Activated CD4-positive, alpha-beta T cell treated with anti-CD3 and anti-CD28 coated beads, Interleukin-2, amount 10 ng/mL, durations not matched to agents 7 days and 5 days (primary cell): ENCODE measurements at regions not wholly inside any gene's neighbourhood (a gene's known extent, or its start where the extent isn't known, plus 50 kb on each side); places are given as distances from the start of the nearest gene placed in this dataset.
A peak's percentile ranks its signal among the peaks of the same experiment; 100 is the strongest.

Experiments used
- CTCF ChIA-PET: fragments of 350-600 bp; sonication (Branson Sonifier 250); formaldehyde crosslinking; loops from one replicate; lab custom pipeline; 2021; ENCODE audit warnings: antibody characterized with exemption; lab: Charles Lee
- POLR2A ChIA-PET: fragments of 350-600 bp; sonication (Branson Sonifier 250); formaldehyde crosslinking; loops from one replicate; lab custom pipeline; 2021; ENCODE audit warnings: antibody characterized with exemption; lab: Charles Lee
- DNase-seq: peaks from one replicate; pipeline ENCODE4 v3.0.0-alpha.2; 2020
- H3K27ac Mint-ChIP-seq: one replicate; pipeline ENCODE4 v1.8.0; 2021; ENCODE audit warnings: mild to moderate bottlenecking, moderate library complexity, mixed read lengths
- H3K27me3 Mint-ChIP-seq: one replicate; pipeline ENCODE4 v1.8.0; 2021; ENCODE audit warnings: mixed read lengths
- H3K36me3 Mint-ChIP-seq: one replicate; pipeline ENCODE4 v1.8.0; 2021; ENCODE audit warnings: low read depth, mixed read lengths
- H3K4me1 Mint-ChIP-seq: one replicate; pipeline ENCODE4 v1.8.0; 2021; ENCODE audit warnings: mixed read lengths
- H3K4me3 Mint-ChIP-seq: one replicate; pipeline ENCODE4 v1.8.0; 2021; ENCODE audit warnings: mild to moderate bottlenecking, moderate library complexity, mixed read lengths
- H3K9me3 Mint-ChIP-seq: one replicate; pipeline ENCODE4 v1.8.0; 2021; ENCODE audit warnings: mixed read lengths

DNA sequence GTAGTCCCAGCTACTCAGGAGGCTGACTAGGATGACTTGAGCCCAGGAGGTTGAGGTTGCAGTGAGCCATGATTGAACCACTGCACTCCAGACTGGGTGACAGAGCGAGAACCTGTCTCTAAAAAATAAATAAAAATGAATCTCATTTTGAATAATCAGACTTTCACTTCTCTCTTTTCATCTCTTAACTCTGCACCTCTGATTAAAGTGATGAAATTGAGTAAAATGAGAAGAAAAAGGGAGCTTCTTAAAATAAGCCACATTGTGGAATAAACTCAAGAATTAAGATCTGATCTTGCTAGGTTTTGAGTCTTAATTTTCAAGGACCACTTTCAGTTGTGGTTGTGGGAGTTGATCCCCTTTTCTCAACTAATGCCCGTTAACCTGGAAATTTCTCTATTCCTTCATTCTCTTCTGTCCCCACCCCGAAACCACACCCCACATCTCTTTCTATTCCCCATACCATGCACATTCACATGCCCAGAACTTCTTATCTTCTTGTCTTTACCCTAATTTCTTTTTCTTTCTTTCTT is 70.9 kb upstream of the ETV6 start:
- peaks cover 5% of the 10 kb centered on the region for H3K27me3 Mint-ChIP-seq
- peaks cover 5% of the 10 kb centered on the region for H3K36me3 Mint-ChIP-seq
- H3K9me3 Mint-ChIP-seq: peaks cover 5% of the 10 kb centered on the region
- CTCF ChIA-PET: interaction anchor here (0.8 kb wide), 1 partner anchor 33 kb away, joined by 3 read pairs; no protein-coding TSS in a partner anchor
- DNase-seq: no peak
- H3K4me3 Mint-ChIP-seq: no peak overlapping the region
- POLR2A ChIA-PET: no interaction called here
- H3K27ac Mint-ChIP-seq: no peak overlapping the region
- peaks cover 11% of the 10 kb centered on the region for H3K4me1 Mint-ChIP-seq

DNA sequence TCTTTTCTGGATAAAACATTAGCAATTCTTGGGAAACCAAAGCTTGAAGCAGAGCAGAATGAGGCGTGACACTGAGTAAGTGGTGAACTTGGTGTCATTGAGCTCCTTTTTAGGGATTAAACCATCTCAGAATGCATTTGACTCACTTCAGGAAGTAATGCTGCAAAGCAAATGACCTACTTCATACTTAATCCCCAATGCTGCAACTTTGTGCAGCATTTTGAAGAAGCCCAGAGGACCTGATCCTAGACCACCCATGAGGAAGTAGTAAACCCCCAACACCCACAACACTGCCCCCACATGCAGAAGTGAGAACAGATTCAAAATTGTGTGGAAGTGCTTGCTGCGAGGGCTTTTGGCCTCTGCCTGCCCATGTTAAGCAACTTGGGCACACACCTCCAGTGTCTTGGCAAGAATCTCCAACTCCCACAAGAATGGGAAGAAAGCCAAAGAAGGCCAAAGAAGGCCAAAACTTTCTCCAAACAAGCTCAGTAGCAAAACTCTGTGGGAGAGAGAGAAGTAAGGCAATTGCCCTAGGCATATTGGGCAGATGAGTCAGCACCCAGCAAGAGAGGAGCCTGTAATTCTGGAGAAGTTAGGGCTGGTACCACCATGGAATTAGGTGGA is 69.2 kb upstream of the ETV6 start:
- Mint-ChIP-seq H3K4me3 (no peak overlapping the region), H3K36me3 (no peaks in the 10 kb centered on the region), H3K27me3 (peaks cover 2% of the 10 kb centered on the region), H3K9me3 (no peaks in the 10 kb centered on the region), H3K4me1 (peaks cover 11% of the 10 kb centered on the region), H3K27ac (no peak overlapping the region)
- ChIA-PET POLR2A (no interaction called here), CTCF (interaction anchor here (0.9 to 3.7 kb wide), 6 partner anchors 23 to 456 kb away, joined by 3 to 26 read pairs (median 3); no protein-coding TSS in a partner anchor)
- no peak for DNase-seq

DNA sequence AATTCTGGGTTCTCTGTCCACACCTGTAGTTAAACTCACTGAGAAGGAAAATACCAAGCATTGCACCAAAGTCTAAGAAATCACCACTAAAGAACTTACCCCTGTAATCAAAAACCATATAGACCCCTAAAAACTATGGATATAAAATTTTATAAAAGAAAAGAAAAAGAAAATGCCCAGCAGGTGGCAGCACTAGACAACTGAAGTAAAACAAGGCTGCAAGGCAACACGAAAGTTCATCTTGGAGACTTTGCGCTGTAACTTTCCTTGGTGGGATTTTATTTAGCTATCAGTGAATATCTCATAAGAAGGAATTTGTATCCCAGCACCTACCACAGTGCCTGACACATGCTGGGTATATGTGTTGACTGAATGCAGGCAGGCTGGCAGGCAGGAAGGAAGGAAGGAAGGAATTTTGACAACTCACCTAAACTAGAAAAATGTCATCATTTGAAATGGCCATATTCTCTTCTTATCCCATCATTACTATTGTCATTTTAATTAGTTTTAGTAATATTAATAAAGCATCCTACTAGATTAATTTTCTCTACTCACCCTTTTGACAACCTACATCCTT is 68.2 kb upstream of the ETV6 start:
- H3K36me3 Mint-ChIP-seq: no peaks in the 10 kb centered on the region
- H3K4me1 Mint-ChIP-seq: peaks cover 11% of the 10 kb centered on the region
- H3K9me3 Mint-ChIP-seq: no peaks in the 10 kb centered on the region
- H3K4me3 Mint-ChIP-seq: no peak overlapping the region
- peak; percentile 81 for DNase-seq
- ChIA-PET POLR2A (interaction anchor here (0.6 kb wide), 1 partner anchor 575 kb away, joined by 5 read pairs; no protein-coding TSS in a partner anchor), CTCF (interaction anchor here (0.6 to 3.7 kb wide), 8 partner anchors 35 to 457 kb away, joined by 3 to 26 read pairs (median 4); no protein-coding TSS in a partner anchor)
- no peak overlapping the region for H3K27ac Mint-ChIP-seq
- H3K27me3 Mint-ChIP-seq: peaks cover 2% of the 10 kb centered on the region

DNA sequence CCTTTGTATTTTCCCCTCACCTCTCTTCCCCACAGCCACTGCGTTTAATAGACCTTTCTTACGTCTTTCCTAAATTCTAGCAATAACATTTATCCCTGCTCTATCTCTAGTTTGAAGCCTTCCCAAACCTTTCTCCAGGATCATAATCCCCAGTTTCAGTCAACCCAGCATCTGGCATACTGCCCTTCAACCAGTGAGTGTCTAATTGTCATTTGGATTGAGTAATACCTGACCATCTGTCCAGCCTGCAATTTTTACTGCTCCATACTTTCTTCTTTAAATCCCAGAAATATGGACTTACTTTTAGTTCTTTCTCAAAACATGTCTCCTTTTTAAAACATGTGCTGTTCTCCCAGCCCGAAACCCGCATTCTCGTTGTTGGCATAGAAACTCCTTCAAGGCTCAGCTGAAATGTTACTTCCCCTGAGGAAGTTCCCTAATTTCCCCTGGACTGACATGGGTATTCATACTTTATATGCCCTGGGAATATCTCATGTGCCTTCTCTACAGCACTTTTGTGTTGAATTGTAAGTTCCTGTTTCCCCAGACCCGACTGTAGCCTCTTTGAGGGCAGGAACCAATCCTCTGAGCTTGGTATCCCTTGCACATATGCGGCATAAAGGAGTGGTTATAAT is 65.1 kb upstream of the ETV6 start:
- Mint-ChIP-seq H3K4me3 (no peak overlapping the region), H3K9me3 (no peaks in the 10 kb centered on the region), H3K27ac (peak overlapping the region; percentile 19), H3K4me1 (peaks cover 5% of the 10 kb centered on the region), H3K36me3 (no peaks in the 10 kb centered on the region), H3K27me3 (no peaks in the 10 kb centered on the region)
- POLR2A ChIA-PET: no interaction called here
- DNase-seq: no peak
- CTCF ChIA-PET: no interaction called here

DNA sequence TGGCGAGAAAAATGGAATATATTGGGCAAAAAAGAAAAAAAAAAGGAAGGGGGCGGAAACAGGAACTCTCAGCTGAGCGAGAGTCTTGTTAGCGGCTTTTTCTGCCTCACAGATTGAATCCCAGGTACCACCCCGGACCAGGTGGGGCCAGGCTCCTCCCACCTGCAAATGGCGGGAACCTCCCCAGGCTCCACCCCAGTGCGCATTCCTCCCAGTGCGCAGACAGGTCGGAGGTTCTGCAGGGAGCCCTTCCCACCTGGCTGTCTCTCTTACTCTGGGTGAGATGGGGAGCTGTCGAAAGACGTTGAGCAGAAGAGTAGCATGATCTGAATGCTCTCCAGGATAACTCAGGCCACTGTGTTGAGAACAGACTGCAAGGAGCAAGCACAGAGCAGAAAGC is 57.0 kb upstream of the ETV6 start:
- no peak overlapping the region for H3K4me3 Mint-ChIP-seq
- POLR2A ChIA-PET: no interaction called here
- no peak overlapping the region for H3K27ac Mint-ChIP-seq

DNA sequence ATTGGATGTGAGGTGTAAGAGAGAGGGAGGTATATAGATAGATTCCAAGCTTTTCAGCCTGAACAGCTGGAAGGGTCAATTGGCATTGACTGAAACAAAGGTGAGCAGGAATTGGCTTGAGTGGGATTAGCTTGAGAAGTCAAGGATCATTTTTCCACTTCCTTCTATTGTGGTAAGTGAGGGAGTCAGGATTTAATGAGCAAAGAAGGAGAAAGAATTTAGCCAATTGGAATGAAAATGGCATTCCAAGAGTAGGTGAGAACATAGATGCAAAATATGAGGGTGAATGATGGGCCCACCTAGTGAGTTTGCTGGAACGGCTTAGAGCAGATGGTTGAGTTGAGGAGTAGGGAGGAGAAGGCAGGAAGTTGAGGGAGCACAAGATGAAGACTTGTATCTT is 56.5 kb upstream of the ETV6 start:
- no peak for DNase-seq
- no peaks in the 10 kb centered on the region for H3K9me3 Mint-ChIP-seq
- no peak overlapping the region for H3K27ac Mint-ChIP-seq
- CTCF ChIA-PET: interaction anchor here (1.3 kb wide), 1 partner anchor 10 kb away, joined by 3 read pairs; no protein-coding TSS in a partner anchor
- peaks cover 2% of the 10 kb centered on the region for H3K27me3 Mint-ChIP-seq
- H3K4me3 Mint-ChIP-seq: no peak overlapping the region
- no peaks in the 10 kb centered on the region for H3K36me3 Mint-ChIP-seq
- POLR2A ChIA-PET: no interaction called here
- H3K4me1 Mint-ChIP-seq: peaks cover 4% of the 10 kb centered on the region

More for the DNA sequence above, 57.0 kb upstream of the ETV6 start:
- no peak for DNase-seq
- H3K36me3 Mint-ChIP-seq: no peaks in the 10 kb centered on the region
- H3K9me3 Mint-ChIP-seq: no peaks in the 10 kb centered on the region
- peaks cover 4% of the 10 kb centered on the region for H3K4me1 Mint-ChIP-seq
- H3K27me3 Mint-ChIP-seq: peaks cover 2% of the 10 kb centered on the region
- CTCF ChIA-PET: interaction anchor here (1.3 kb wide), 1 partner anchor 10 kb away, joined by 3 read pairs; no protein-coding TSS in a partner anchor

DNA sequence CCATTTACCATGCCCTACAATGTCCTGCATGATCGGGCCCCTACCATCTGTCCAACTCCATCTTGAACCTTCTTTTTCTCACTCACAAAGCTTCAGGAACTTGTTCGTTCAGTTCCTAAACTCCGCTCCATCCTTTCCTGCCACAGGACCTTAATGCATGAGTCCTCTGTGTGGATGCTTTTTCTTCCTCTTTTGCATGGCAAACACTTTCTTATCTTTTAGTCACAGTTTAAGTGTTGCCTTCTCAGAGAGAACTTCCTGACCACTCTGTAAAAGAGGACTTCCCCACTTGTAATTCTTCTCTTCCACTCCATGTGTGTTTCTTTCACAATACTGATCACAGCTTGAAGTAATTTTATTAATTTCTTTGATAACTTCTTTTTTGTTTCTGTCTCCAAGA is 54.4 kb upstream of the ETV6 start:
- ChIA-PET POLR2A (no interaction called here), CTCF (interaction anchor here (1.1 kb wide), 1 partner anchor 20 kb away, joined by 4 read pairs; no protein-coding TSS in a partner anchor)
- no peaks in the 10 kb centered on the region for H3K36me3 Mint-ChIP-seq
- H3K27ac Mint-ChIP-seq: no peak overlapping the region
- peaks cover under 1% of the 10 kb centered on the region for H3K27me3 Mint-ChIP-seq
- no peaks in the 10 kb centered on the region for H3K9me3 Mint-ChIP-seq
- peaks cover 4% of the 10 kb centered on the region for H3K4me1 Mint-ChIP-seq
- no peak overlapping the region for H3K4me3 Mint-ChIP-seq
- no peak for DNase-seq

DNA sequence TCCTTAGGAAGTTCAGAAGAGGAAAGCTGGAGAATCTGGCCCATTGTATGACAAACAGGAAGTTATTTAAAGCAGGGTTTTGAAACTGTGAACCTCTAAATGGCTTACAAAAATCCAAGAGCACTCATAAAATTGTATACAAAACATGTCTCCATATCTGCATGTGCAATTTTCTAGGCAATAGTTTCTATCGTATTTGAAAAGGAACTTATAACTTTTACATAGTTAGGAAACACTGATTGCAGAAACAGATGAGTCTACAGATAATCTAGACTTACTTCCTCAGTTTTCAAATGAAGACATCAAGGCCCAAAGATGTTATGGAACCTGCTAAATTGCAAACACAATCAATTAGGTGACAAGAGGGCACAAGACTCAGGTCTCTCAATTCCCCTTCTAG is 53.3 kb upstream of the ETV6 start:
- H3K36me3 Mint-ChIP-seq: no peaks in the 10 kb centered on the region
- H3K9me3 Mint-ChIP-seq: no peaks in the 10 kb centered on the region
- no peak overlapping the region for H3K27ac Mint-ChIP-seq
- CTCF ChIA-PET: no interaction called here
- no peak for DNase-seq
- H3K27me3 Mint-ChIP-seq: no peaks in the 10 kb centered on the region
- peaks cover 5% of the 10 kb centered on the region for H3K4me1 Mint-ChIP-seq
- POLR2A ChIA-PET: no interaction called here
- H3K4me3 Mint-ChIP-seq: no peak overlapping the region

DNA sequence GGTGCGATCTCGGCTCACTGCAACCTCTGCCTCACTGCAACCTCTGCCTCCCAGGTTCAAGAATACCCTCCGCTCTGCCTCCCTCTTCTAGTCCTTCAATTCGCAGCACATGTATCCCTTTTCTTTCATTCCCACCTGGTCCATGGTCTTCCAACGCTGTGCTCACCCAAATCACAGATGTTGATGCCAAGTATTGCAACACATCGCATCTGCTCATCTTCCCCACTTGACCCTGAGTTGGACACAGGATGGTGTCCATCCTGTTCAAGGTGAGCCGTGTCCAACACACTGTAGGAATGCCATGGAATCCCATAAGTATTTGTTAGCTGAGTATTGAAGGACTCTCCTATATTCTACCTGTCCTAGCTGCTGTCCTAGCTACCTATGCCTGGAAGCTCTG is 50.6 kb upstream of the ETV6 start:
- ChIA-PET POLR2A (no interaction called here), CTCF (no interaction called here)
- Mint-ChIP-seq H3K27ac (no peak overlapping the region), H3K4me1 (peaks cover 20% of the 10 kb centered on the region), H3K4me3 (no peak overlapping the region), H3K36me3 (no peaks in the 10 kb centered on the region), H3K27me3 (no peaks in the 10 kb centered on the region), H3K9me3 (no peaks in the 10 kb centered on the region)
- DNase-seq: no peak
